ENCODE measurements at regions not wholly inside any gene's neighbourhood (a gene's known extent, or its start where the extent isn't known, plus 50 kb on each side); places are given as distances from the start of the nearest gene placed in this dataset.

- Histone ChIP-seq H3K4me3 (ENCODE audit: low read depth, low read length, poor library complexity, severe bottlenecking) (no peak overlapping the region), H2AFZ (ENCODE audit: low read length) (no peak overlapping the region), H4K20me1 (ENCODE audit: insufficient read depth, low read length) (no peaks in the 10 kb centered on the region), H3K9me3 (ENCODE audit: low read length) (no peaks in the 10 kb centered on the region), H3K9me2 (ENCODE audit: insufficient read depth, low read length) (no peaks in the 10 kb centered on the region), H3K79me2 (ENCODE audit: insufficient read depth, low read depth, low read length) (no peaks in the 10 kb centered on the region), H3K4me2 (ENCODE audit: low read length) (no peak overlapping the region), H3K4me1 (ENCODE audit: insufficient read depth, low read length, poor library complexity, severe bottlenecking) (no peaks in the 10 kb centered on the region), H3K36me3 (ENCODE audit: insufficient read depth, low read length) (no peaks in the 10 kb centered on the region), H3K27ac (ENCODE audit: low read depth, low read length, poor library complexity, severe bottlenecking) (no peak overlapping the region)
- BruUV-seq (replicated peaks): no TSS peak
- ChIA-PET POLR2A (interaction anchor here (0.8 kb wide), 1 partner anchor 24 kb away, joined by 3 read pairs; no protein-coding TSS in a partner anchor), CTCF (ENCODE audit: unreplicated experiment) (no interaction called here)
- no peak for TF ChIP-seq CTCF (conservative IDR thresholded peaks at IDR 0.05; ENCODE audit: low read length)
- no peak for TF ChIP-seq EZH2phosphoT487 (IDR thresholded peaks at IDR 0.05; ENCODE audit: borderline replicate concordance, low read depth, low read length)
- intact Hi-C loops (cut with micrococcal nuclease; ENCODE audit: unreplicated experiment): no loop called here
- DNase-seq (ENCODE audit: low spot score): no peak
Measured at GRCh38 chr16:7962091-7962879, 628.0 kb downstream of the TMEM114 start.

- Histone ChIP-seq H3K9me2 (ENCODE audit: insufficient read depth, low read length) (no peaks in the 10 kb centered on the region), H3K79me2 (ENCODE audit: insufficient read depth, low read depth, low read length) (no peaks in the 10 kb centered on the region), H3K4me3 (ENCODE audit: low read depth, low read length, poor library complexity, severe bottlenecking) (no peak overlapping the region), H3K4me2 (ENCODE audit: low read length) (no peak overlapping the region), H2AFZ (ENCODE audit: low read length) (no peak overlapping the region), H3K4me1 (ENCODE audit: insufficient read depth, low read length, poor library complexity, severe bottlenecking) (no peaks in the 10 kb centered on the region), H3K36me3 (ENCODE audit: insufficient read depth, low read length) (no peaks in the 10 kb centered on the region), H4K20me1 (ENCODE audit: insufficient read depth, low read length) (no peaks in the 10 kb centered on the region), H3K9me3 (ENCODE audit: low read length) (no peaks in the 10 kb centered on the region), H3K27ac (ENCODE audit: low read depth, low read length, poor library complexity, severe bottlenecking) (no peak overlapping the region)
- no TSS peak for BruUV-seq (replicated peaks)
- no peak for TF ChIP-seq CTCF (conservative IDR thresholded peaks at IDR 0.05; ENCODE audit: low read length)
- TF ChIP-seq EZH2phosphoT487 (IDR thresholded peaks at IDR 0.05; ENCODE audit: borderline replicate concordance, low read depth, low read length): no peak
- CTCF ChIA-PET (ENCODE audit: unreplicated experiment): no interaction called here
- no peak for DNase-seq (ENCODE audit: low spot score)
- POLR2A ChIA-PET: no interaction called here
- intact Hi-C loops (cut with micrococcal nuclease; ENCODE audit: unreplicated experiment): no loop called here
Measured at GRCh38 chr16:7957151-7957550, 624.5 kb downstream of the RBFOX1 start.

GRCh38 chr16:7953360-7953759 is 620.7 kb downstream of the RBFOX1 start:
- Histone ChIP-seq H3K4me1 (ENCODE audit: insufficient read depth, low read length, poor library complexity, severe bottlenecking) (no peaks in the 10 kb centered on the region), H3K4me2 (ENCODE audit: low read length) (no peak overlapping the region), H3K4me3 (ENCODE audit: low read depth, low read length, poor library complexity, severe bottlenecking) (no peak overlapping the region), H4K20me1 (ENCODE audit: insufficient read depth, low read length) (no peaks in the 10 kb centered on the region), H3K9me3 (ENCODE audit: low read length) (no peaks in the 10 kb centered on the region), H3K79me2 (ENCODE audit: insufficient read depth, low read depth, low read length) (no peaks in the 10 kb centered on the region), H3K9me2 (ENCODE audit: insufficient read depth, low read length) (no peaks in the 10 kb centered on the region), H2AFZ (ENCODE audit: low read length) (no peak overlapping the region), H3K27ac (ENCODE audit: low read depth, low read length, poor library complexity, severe bottlenecking) (no peak overlapping the region), H3K36me3 (ENCODE audit: insufficient read depth, low read length) (no peaks in the 10 kb centered on the region)
- intact Hi-C loops (cut with micrococcal nuclease; ENCODE audit: unreplicated experiment): no loop called here
- ChIA-PET POLR2A (no interaction called here), CTCF (ENCODE audit: unreplicated experiment) (no interaction called here)
- TF ChIP-seq EZH2phosphoT487 (IDR thresholded peaks at IDR 0.05; ENCODE audit: borderline replicate concordance, low read depth, low read length) (no peak), CTCF (conservative IDR thresholded peaks at IDR 0.05; ENCODE audit: low read length) (no peak)
- DNase-seq (ENCODE audit: low spot score): no peak
- no TSS peak for BruUV-seq (replicated peaks)

All from OCI-LY7 (cell line).